ENCODE measurements at regions not wholly inside any gene's neighbourhood (a gene's known extent, or its start where the extent isn't known, plus 50 kb on each side); places are given as distances from the start of the nearest gene placed in this dataset.
A peak's percentile ranks its signal among the peaks of the same experiment; 100 is the strongest.

DNA sequence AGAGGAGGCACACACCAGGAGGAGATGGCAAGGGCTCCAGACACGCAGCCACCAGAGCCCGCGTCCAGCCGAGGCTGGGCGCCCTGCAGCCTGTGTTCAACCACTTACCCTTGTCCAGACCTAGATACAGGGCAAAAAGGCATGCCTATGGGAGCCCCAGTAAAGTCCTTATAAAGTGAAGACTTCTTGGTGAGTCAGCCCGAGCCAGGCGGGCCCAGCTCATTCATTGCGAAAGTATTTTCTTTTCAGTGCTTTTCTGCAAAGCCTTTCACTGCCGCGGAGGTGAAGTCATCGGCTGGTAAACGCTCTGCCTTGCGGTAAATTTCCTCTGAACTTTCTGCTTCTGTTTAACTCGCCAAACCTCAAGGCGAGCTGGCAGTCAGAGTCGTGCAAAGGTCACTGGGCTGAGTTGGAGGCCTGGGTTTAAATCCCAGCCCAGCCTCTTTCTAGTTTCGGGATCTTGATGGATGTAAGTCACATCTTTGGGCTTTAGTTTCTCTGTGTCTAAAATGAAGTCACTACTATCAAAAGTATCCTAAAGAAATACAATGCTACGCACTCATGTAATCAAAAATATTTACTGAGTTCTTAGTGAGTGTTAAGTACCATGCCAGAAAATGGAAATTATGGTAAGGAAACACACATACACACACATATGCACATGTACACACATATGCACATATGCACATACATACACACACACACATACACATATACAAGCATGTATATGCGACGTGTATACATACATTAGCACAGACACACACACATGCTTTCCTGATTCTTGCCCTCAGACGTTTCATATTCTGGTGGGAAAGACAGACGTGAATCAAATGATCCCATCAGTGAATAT is 54.7 kb upstream of the IFFO2 start (continued):
- TF ChIP-seq, protein P1, sequence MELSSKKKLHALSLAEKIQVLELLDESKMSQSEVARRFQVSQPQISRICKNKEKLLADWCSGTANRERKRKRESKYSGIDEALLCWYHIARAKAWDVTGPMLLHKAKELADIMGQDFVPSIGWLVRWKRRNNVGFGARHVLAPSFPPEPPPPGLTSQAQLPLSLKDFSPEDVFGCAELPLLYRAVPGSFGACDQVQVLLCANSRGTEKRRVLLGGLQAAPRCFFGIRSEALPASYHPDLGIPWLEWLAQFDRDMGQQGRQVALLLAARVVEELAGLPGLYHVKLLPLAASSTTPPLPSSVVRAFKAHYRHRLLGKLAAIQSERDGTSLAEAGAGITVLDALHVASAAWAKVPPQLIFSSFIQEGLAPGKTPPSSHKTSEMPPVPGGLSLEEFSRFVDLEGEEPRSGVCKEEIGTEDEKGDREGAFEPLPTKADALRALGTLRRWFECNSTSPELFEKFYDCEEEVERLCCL (CRISPR knock-in tag; IDR thresholded peaks at IDR 0.05; ENCODE audit: borderline replicate concordance), result no peak
- TF ChIP-seq PHF20 (CRISPR knock-in tag; IDR thresholded peaks at IDR 0.05) (no peak), MBD4 (IDR thresholded peaks at IDR 0.05; ENCODE audit: borderline replicate concordance, low read length) (no peak), RAD51 (IDR thresholded peaks at IDR 0.05; ENCODE audit: borderline replicate concordance) (no peak), NR2C2 (CRISPR knock-in tag; IDR thresholded peaks at IDR 0.05; ENCODE audit: borderline replicate concordance) (no peak), ZNF256 (CRISPR knock-in tag; conservative IDR thresholded peaks at IDR 0.05) (no peak), NFYB (CRISPR knock-in tag; IDR thresholded peaks at IDR 0.05) (no peak), HNF4G (IDR thresholded peaks at IDR 0.05; ENCODE audit: borderline replicate concordance, low read depth, low read length) (peak; percentile 77), HNF4G (CRISPR knock-in tag; IDR thresholded peaks at IDR 0.05; ENCODE audit: borderline replicate concordance, low read depth) (peak; percentile 79; the same call in 1 of the 2 replicates), ZNF382 (CRISPR knock-in tag; IDR thresholded peaks at IDR 0.05; ENCODE audit: borderline replicate concordance) (no peak), TARDBP (CRISPR knock-in tag; IDR thresholded peaks at IDR 0.05) (no peak), PAF1 (CRISPR knock-in tag; IDR thresholded peaks at IDR 0.05) (no peak), ZNF614 (CRISPR knock-in tag; IDR thresholded peaks at IDR 0.05; ENCODE audit: borderline replicate concordance) (peak; percentile 73; the same call in 1 of the 2 replicates), ZZZ3 (CRISPR knock-in tag; IDR thresholded peaks at IDR 0.05; ENCODE audit: borderline replicate concordance) (no peak)
- TF ChIP-seq, protein P2, sequence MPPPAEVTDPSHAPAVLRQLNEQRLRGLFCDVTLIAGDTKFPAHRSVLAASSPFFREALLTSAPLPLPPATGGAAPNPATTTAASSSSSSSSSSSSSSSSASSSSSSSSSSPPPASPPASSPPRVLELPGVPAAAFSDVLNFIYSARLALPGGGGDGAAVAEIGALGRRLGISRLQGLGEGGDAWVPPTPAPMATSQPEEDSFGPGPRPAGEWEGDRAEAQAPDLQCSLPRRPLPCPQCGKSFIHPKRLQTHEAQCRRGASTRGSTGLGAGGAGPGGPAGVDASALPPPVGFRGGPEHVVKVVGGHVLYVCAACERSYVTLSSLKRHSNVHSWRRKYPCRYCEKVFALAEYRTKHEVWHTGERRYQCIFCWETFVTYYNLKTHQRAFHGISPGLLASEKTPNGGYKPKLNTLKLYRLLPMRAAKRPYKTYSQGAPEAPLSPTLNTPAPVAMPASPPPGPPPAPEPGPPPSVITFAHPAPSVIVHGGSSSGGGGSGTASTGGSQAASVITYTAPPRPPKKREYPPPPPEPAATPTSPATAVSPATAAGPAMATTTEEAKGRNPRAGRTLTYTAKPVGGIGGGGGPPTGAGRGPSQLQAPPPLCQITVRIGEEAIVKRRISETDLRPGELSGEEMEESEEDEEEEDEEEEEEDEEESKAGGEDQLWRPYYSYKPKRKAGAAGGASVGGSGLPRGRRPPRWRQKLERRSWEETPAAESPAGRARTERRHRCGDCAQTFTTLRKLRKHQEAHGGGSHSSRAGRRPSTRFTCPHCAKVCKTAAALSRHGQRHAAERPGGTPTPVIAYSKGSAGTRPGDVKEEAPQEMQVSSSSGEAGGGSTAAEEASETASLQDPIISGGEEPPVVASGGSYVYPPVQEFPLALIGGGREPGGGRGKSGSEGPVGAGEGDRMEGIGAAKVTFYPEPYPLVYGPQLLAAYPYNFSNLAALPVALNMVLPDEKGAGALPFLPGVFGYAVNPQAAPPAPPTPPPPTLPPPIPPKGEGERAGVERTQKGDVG (CRISPR knock-in tag; IDR thresholded peaks at IDR 0.05; ENCODE audit: borderline replicate concordance), result no peak
- TF ChIP-seq, protein P3, sequence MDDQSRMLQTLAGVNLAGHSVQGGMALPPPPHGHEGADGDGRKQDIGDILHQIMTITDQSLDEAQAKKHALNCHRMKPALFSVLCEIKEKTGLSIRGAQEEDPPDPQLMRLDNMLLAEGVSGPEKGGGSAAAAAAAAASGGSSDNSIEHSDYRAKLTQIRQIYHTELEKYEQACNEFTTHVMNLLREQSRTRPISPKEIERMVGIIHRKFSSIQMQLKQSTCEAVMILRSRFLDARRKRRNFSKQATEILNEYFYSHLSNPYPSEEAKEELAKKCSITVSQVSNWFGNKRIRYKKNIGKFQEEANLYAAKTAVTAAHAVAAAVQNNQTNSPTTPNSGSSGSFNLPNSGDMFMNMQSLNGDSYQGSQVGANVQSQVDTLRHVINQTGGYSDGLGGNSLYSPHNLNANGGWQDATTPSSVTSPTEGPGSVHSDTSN (CRISPR knock-in tag; IDR thresholded peaks at IDR 0.05; ENCODE audit: borderline replicate concordance), result no peak
- TF ChIP-seq, protein P4, sequence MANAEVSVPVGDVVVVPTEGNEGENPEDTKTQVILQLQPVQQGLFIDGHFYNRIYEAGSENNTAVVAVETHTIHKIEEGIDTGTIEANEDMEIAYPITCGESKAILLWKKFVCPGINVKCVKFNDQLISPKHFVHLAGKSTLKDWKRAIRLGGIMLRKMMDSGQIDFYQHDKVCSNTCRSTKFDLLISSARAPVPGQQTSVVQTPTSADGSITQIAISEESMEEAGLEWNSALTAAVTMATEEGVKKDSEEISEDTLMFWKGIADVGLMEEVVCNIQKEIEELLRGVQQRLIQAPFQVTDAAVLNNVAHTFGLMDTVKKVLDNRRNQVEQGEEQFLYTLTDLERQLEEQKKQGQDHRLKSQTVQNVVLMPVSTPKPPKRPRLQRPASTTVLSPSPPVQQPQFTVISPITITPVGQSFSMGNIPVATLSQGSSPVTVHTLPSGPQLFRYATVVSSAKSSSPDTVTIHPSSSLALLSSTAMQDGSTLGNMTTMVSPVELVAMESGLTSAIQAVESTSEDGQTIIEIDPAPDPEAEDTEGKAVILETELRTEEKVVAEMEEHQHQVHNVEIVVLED (CRISPR knock-in tag; IDR thresholded peaks at IDR 0.05; ENCODE audit: borderline replicate concordance), result no peak
- TF ChIP-seq, protein P5, sequence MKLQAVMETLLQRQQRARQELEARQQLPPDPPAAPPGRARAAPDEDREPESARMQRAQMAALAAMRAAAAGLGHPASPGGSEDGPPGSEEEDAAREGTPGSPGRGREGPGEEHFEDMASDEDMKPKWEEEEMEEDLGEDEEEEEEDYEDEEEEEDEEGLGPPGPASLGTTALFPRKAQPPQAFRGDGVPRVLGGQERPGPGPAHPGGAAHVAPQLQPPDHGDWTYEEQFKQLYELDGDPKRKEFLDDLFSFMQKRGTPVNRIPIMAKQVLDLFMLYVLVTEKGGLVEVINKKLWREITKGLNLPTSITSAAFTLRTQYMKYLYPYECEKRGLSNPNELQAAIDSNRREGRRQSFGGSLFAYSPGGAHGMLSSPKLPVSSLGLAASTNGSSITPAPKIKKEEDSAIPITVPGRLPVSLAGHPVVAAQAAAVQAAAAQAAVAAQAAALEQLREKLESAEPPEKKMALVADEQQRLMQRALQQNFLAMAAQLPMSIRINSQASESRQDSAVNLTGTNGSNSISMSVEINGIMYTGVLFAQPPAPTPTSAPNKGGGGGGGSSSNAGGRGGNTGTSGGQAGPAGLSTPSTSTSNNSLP (IDR thresholded peaks at IDR 0.05; ENCODE audit: low read depth, low read length), result no peak
- TF ChIP-seq, protein P6, sequence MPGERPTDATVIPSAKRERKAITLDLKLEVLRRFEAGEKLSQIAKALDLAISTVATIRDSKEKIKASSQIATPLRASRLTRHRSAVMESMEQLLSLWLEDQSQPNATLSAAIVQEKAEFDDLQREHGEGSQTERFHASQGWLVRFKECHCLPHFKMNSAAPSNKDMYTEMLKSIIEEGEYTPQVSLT (CRISPR knock-in tag; IDR thresholded peaks at IDR 0.05; ENCODE audit: borderline replicate concordance, low read depth), result no peak

All from HepG2 (cell line).